Stimulated activated naive CD4-positive, alpha-beta T cell (primary cell): ENCODE measurements at regions not wholly inside any gene's neighbourhood (a gene's known extent, or its start where the extent isn't known, plus 50 kb on each side); places are given as distances from the start of the nearest gene placed in this dataset.
"Not testable (repeated sequence)": the region's sequence is repeated elsewhere in the genome, so short reads cannot be mapped to it uniquely, and the experiment has no call there.

Source experiments
- DNase-seq, 6 experiments: peaks; one replicate each; lab custom pipeline; 2025; lab: John Stamatoyannopoulos, UW

DNA sequence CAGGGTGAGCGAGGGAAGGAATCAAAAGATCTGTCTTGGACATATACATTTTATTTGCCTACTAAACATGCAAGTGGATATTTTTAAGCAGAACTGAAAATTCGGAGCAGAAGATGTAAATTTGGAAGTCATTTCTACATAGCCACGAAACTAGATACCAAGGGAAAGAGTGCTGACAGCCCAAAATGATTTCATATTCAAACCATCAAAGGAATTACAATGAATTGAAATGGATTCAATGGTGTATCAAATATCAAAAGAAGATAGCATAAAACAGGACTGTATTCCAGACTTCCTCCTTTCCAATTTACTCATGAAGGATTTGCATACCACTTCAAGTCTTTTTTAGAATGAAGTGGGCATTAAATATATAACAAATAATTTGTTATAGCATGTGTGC, 313.5 kb upstream of the KITLG start:
- DNase-seq = no peak

DNA sequence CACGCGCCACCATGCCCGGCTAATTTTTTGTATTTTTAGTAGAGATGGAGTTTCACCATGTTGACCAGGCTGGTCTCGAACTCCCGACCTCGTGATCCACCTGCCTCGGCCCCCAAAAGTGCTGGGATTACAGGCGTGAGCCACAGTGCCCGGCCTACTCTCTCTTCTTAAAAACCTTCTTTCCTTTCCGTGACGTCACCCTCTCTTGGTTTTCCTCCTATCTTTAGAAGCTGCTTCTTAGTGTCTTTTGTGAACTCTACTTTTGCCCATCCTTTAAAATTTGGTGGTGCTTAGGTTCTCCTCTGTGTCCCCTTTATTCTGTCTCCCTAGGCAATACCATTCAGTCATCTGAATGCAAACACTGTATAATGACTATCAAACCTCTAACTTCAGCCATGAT, 311.2 kb upstream of the KITLG start:
- DNase-seq = not testable (repeated sequence)

DNA sequence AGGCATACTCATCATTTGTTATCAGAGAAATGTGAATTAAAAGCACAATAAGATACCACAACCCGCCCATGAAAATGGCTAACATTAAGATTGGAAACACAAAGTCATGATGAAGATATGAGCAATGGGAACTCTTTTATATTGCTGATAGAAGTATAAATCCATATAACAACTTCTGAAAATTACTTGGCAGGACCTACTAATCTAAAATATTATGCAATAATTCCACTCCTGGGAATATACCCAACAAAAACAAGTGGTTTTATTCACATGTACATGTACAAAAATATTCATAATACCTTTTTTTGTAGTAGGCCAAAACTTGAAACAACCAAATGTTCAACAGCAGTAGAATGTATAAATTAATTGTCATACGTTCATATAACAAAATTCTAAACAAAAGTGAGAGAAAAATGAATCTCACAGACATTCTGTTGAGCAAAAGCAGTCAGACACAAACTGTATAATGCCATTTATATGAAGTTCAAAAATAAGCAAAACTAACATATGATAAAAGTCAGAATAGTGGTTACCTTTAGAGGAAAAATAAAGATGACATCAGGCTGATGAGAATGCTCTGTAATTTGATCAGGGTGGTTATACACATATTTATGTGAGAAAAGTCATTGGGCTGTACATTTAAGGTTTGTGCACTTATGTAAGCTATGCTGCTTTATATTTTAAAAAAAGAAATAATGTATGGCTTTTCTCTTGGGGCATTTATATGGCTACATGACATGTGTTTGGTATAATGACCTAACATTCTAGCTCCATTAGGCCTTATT, 309.2 kb upstream of the KITLG start:
- DNase-seq = no peak

DNA sequence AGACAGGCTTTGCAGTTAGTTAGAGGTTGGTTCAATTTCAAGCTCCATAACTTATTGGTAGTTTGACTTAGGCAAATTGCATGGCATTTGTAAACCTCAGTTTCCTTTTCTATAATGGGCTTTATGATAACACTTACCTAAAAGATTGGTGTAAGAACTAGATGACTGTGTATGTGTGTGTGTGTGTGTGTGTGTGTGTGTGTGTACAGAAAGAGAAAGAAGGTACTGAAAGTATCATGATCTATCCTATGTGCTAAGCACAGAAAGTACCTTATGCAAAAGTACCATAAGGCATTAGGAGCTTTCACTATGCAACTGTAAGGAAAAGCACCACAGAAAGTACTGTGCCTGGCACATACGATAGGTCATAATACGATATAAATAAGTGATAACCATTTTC, 304.3 kb upstream of the KITLG start:
- DNase-seq = no peak

DNA sequence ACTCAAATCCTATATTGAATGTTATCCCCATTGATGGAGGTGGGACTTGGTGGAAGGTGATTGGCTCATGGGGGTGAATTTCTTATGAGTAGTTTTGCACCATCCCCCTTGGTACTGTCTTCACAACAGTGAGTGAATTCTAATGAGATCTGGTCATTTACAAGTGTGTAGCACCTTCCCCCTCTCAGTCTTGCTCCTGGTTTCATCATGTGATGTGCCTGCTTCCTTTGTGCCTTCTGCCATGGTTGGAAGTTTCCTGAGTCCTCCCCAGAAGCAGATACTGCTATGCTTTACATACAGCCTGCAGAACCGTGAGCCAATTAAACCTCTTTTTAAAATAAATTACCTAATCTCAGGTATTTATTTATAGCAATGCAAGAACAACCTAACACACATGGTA, 302.4 kb upstream of the KITLG start:
- no peak for DNase-seq

DNA sequence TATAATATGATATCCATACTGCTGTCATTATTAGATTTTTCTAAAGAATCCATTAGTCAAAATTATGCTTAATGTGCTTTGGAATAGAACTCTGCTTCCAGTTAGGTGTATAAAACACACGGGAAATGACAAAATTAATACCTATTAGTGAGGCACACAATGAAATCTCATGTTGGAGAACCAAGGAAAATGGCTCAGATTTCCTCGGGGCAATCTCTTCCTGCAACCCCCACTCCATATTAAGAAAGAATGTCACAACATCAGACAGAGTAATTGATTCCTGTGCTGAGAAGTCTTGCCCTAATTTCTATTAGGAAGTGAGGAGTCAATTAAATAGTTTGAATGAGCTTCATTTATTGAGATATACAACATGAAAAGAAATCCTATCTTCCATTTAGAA, 299.8 kb upstream of the KITLG start:
- no peak for DNase-seq

DNA sequence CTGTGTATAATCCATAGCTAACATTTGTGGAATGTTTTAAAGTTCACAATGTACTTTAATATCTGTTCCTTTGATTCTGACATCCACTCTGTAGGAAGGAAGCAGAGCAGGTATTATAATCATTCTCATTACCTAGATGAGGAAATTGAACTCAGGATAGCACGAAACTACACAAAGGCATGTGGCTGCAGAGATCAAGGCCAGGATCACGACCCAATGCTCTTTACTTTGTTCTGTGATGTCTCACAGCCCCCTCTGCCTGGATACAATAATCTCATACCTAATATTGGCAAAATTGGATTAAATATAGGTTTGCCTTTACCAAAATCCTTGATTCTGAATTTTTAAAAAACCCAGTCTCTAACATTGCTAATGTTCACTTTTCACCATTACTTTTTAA, 298.0 kb upstream of the KITLG start:
- DNase-seq = no peak

DNA sequence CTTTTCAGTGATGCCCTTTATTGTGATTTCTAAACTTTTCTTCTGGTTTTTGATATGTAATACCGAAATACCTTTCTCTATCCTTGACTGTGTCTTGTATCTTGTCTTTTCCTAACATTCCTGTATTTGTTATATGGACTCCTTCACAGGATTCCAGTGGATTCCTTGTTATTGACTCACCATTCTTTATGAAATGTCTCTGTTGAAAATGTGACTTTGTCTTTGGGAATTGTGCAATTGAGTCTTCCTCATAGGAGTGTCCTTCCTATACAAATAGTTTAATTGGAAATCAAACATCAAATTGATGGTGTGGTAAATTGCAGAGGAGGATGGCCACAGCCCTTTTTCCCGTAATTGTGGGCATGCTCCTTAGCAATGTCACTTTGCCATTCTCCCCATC, 296.6 kb upstream of the KITLG start:
- DNase-seq = no peak

DNA sequence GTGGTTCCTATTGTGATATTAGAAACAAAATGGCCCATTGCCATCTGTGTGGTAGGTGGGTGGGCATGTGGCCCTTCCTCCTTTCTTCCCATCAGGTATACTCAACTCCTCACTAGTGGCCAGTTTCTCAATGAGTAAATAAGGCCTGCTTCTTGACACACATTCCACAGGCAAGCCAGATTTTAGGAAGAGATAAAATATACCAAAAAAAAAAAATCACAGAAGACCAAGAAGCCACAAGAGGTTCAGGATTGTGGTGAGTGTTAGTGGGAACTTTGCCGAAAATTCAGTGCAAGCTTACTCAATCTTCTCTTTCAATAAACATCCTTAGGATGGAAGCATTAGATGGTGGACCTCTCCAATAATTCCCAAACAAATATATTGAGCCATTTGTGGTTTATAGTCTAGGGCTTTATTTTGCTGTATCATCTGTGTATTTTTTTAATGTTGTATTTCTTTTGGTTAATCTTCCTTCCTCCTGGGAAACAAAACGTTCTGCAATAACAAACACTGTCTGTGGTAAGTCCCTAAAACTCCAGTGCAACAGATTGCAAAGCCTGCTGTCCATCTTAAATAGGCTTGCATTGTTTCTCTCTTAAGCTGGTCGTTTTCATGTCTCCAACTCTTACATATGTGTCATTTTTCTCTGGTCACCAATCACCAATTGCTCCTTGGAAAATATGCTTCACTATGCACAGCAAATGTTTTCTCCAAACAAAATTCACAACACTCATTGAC, 289.9 kb upstream of the KITLG start:
- no peak for DNase-seq

DNA sequence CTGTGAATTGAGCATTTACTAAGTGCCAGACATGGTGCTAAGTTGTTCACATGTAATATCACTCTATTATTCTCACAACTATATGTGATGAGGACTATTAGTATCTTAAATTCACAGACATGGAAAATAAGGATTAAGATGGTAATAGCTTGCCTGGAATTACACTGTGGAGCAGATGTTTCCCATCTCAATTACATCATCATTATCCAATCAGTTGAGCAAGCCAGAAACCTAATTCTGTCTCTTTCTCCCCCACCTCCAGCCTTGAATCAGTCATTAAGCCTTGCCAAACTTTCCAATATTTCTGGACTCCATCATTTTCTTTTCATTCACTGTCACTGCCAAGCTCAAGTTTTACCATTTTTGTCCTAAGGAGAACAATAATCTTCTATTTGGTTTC, 287.8 kb upstream of the KITLG start:
- DNase-seq = no peak

DNA sequence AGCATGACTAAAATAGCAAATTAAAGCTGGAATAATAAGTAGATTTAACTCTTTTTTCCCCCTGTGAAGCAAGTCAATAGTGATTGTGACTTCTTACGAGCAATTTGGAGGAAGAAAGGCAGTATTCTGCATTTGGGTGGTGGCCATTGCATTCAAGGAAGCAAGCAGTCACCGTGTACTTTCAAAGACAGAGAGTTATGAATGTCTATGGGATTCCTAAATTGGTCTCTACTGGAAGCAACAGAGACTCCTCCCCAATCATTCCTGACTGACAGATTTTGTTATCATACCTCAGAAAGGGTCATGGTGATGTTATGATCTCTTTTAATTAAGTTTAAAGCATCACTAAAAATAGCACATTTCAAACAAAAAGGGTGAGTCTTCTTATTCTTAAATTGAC, 287.2 kb upstream of the KITLG start:
- no peak for DNase-seq

DNA sequence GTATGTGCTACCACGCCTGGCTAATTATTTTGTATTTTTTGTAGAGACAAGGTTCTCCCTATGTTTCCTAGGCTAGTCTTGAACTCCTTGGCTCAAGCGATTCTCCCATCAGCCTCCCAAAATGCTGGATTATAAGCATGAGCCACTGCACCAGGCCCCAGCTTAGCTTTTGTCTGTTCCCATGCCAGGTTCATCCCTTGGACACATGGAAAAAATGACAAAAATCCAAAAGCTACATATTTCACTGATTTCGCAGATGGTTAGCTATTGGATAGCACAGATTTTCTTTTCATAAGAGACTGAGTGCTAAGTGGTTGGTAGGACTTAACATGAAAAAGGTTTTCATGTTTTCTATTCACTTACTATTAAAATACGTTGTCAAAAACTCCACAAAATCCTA, 286.6 kb upstream of the KITLG start:
- DNase-seq = no peak

DNA sequence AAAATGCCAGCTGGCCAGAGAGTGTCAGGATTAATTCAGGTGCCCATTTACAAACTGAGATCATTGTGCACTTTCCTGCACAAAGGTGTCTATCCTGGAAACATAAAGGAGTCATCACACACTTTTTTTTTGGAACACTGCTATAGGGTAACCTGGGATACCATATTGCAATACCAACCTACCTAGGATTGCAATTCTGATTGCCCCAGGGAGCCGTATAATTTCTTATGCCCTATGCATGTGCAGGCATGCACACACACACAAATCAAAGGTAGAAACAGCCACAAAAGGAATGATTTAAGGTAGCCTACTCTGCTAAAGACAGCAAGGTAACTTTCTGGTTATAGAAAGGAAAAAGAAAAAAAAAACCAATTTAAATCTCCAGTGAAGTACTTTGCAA, 285.3 kb upstream of the KITLG start:
- no peak for DNase-seq

DNA sequence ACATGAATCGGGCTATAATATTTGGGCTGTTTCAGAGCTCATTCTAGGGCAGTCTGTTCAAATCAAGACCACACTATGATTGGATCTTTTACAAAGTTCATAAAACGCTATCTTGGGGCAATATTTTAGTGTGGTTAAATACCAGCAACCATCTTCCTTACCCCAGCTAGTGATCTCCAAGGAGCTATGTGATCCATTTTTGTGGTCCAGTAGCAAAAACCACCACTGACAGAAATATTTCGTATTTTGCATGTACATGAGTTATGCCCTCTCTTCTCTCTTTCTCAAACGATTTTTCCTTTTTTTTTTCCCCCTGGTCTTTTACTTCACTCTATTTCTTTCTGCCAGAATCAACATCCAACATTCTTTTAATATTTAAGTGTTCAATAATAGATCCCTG, 280.6 kb upstream of the KITLG start:
- DNase-seq = no peak

DNA sequence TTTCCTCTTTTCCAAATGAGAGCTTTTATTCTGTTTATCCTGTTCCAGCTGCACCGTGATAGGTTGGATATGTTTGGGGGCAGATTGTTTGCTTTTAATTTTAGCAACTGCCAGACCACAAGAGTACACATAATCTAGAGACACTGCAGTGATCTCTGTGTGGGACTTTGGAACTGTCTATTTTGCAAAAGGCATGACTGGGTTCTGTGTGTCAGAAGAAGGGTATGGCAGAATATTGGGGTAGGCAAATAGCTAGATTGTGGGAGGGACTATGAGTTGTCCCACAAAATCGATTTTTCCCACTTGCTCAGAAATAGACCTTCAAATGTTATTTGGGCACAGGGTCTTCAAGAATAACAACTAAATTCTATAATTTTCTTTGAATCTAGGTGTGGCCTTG, 275.9 kb upstream of the KITLG start:
- no peak for DNase-seq

DNA sequence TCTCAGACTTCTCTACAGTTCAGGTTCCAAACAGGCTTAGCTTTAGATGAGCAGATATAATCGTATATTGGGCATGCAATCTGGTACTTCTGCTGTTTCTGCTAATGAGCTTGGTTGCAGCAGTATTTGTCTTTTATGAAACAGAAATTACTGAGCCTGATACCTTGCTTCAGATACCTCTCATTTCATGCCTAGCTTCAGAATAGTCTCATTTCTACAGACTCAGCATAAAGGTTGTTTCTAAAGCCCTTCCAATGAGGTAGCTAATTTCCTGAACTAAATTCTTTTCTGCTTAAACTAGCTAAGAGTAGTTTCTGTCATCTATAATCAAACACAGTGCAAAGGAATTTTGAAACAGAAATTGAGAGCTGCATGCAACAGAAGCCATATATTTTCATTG, 275.0 kb upstream of the KITLG start:
- DNase-seq = no peak

DNA sequence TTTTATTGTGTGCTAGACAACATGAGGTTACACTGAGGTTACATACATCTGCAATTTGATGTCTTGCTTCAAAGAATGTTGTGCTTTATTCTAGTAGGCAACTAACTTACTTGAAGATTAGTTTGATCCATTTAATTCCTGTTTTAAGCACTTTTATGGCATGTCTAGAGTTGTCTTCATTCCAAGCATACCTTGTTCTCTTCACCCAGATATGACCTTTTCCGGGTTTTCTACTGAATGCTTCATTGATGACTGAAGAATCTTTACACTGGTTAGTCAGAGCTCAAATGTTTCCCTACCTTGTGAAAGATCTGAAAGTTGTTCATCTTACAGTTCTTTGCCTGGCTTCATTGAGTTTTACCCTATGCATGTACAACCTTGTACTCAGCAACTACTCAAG, 274.0 kb upstream of the KITLG start:
- no peak for DNase-seq

DNA sequence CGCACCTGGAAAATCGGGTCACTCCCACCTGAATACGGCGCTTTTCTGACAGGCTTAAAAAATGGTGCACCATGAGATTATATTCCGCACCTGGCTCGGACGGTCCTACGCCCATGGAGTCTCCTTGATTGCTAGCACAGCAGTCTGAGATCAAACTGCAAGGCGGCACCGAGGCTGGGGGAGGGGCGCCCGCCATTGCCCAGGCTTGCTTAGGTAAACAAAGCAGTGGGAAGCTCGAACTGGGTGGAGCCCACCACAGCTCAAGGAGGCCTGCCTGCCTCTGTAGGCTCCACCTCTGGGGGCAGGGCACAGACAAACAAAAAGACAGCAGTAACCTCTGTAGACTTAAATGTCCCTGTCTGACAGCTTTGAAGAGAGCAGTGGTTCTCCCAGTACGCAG, 267.0 kb upstream of the KITLG start:
- not testable (repeated sequence) for DNase-seq

DNA sequence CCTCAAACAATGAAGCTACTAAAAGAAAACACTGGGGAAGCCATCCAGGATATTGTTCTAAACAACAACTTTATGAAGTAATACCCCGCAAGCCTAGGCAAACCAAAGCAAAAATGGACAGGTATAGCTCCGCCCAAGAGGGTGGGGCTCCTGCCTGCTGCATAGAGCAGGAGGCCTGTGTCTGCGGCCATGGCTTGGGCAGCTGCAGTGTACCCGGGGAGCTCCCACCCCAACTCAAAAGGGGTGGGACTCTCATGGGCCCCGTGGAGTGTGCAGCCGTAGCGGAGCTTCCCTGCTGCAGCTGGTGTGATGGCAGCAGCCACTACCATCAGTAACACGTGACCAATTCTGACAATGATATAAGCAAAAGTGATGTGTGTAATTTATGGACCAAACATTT, 264.2 kb upstream of the KITLG start:
- no peak for DNase-seq

DNA sequence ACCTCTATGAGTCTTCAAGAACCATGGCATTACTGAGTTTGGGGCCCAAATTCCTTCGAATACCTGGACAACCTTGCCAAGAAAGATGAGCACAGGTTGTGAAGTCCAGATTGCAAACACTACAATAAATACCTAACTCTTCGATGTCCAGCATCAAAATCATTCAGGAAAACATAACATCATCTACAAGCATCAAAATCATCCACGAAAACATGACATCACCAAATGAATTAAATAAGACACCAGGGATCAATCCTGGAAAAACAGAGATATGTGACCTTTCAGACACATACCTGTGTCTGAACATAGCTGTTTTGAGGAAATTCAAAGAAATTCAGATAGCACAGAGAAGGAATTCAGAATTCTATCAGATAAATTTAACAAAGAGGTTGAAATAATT, 262.0 kb upstream of the KITLG start:
- DNase-seq = no peak

DNA sequence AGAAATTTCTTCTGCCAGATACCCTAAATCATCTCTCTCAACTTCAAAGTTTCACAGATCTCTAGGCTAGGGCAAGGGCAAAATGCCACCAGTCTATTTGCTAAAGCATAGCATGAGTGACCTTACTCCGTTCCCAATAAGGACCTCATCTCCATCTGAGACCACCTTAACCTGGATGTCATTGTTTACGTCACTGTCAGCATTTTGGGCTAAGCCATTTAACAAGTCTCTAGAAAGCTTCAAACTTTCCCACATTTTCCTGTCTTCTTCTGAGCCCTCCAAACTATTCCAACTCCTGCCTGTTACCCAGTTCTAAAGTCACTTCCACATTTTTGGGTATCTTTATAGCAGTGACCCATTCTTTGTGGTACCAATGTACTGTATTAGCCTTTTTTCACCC, 259.2 kb upstream of the KITLG start:
- no peak for DNase-seq

DNA sequence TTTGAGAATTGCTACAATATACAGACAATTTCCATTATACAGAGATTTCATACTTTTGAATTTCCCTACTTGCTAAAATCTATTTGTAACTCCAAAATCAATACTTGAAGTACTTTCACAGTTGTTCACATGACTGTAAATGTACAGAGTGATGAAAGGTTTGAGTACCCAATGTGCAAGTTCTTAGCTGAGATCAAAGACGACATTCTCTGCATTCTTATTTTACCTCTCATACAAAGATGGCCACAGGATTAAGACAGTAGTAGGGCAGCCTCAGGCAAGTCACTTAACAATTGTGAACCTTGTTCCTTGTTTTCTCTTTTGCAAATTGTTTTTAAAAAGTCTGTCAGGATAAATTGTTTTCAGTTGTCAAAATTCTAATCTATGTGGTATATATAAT, 255.9 kb upstream of the KITLG start:
- DNase-seq = no peak

DNA sequence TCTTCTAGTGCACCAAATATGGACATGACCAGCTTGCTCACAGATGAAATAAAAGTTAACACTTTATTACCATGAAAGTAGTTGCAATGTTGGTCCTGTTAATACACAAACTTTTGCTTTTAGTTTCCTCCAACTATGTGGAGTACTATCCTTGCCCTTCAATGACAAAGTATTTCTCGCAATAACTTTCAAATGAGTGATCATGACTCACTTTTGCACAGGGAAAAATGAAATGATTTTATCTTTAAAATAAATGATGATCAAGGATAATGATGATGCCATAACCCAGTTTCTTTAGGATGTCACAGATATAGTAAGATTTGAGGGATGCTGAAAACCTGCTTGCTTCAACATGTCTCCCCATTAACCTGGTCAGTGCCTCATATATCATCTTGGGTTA, 254.0 kb upstream of the KITLG start:
- DNase-seq = no peak

DNA sequence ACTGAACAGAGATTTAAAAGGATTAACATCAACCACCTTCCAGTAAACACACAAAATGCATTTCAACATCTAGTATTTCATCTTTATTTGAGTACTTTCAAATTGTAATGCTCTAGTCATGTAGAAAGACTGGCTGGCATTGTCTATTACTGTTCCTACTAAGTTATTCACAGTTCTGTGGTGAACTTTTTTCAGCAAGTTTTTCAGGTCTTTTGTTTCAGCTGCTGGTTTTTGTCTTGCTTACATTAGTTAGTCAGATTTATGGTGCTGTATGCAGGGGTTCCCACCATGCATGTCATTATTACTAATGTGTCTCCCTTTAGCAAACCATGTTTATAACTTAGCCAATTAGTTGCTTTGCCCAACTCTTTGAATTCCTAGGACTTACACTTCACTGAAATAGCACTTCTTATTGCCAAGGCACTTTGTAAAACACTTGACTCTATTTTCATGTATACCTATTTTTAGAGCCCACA, 253.4 kb upstream of the KITLG start:
- DNase-seq = no peak
